Keratinocyte (primary cell): ENCODE measurements at regions not wholly inside any gene's neighbourhood (a gene's known extent, or its start where the extent isn't known, plus 50 kb on each side); places are given as distances from the start of the nearest gene placed in this dataset.

Experiments
- DNase-seq: peaks from one replicate; pipeline ENCODE4 v3.0.0-alpha.2; 2011; ENCODE audit warnings: low read depth, missing footprints, low spot score
- FAIRE-seq: peaks from 2 replicates; lab custom pipeline; 2011; peaks lifted over from hg19 to GRCh38; lab: Jason Lieb, UNC
- H2AFZ ChIP-seq: 2 replicates; pipeline ENCODE4 v1.6.0; 2012; ENCODE audit warnings: low read length, control low read depth, inconsistent platforms; ENCODE audit not compliant: control insufficient read depth
- H3K27ac ChIP-seq: 2 replicates; pipeline ENCODE4 v1.5.1; 2011; ENCODE audit warnings: low read length; ENCODE audit not compliant: control insufficient read depth, insufficient read depth
- H3K27me3 ChIP-seq: 3 replicates; pipeline ENCODE4 v1.6.0; 2011; ENCODE audit warnings: low read length; ENCODE audit not compliant: control insufficient read depth, insufficient read depth; ENCODE audit errors: extremely low read depth
- H3K36me3 ChIP-seq, 2 experiments: 2 replicates in 1 of 2; 3 replicates in 1 of 2; pipeline ENCODE4 v1.5.1; 2011; ENCODE audit warnings: low read length in 2 of 2, mild to moderate bottlenecking in 1 of 2; ENCODE audit not compliant: control insufficient read depth in 2 of 2, insufficient read depth in 2 of 2; ENCODE audit errors: extremely low read depth in 1 of 2
- H3K4me1 ChIP-seq: 3 replicates; pipeline ENCODE4 v1.5.1; 2011; ENCODE audit warnings: low read length; ENCODE audit not compliant: control insufficient read depth, insufficient read depth; ENCODE audit errors: extremely low read depth
- H3K4me2 ChIP-seq: 3 replicates; pipeline ENCODE4 v1.6.0; 2011; ENCODE audit warnings: low read depth, low read length; ENCODE audit not compliant: control insufficient read depth, insufficient read depth; ENCODE audit errors: extremely low read depth
- H3K4me3 ChIP-seq, 3 experiments: fragments of 200-600 bp in 1 of 3; sonication (generic) in 1 of 3; 2 replicates in 2 of 3; 3 replicates in 1 of 3; pipeline ENCODE4 v1.5.1; 2011 to 2016; ENCODE audit warnings: low read length in 3 of 3, mild to moderate bottlenecking in 3 of 3, control low read depth in 2 of 3, inconsistent platforms in 1 of 3, low read depth in 1 of 3, mixed read lengths in 1 of 3, mixed run types in 1 of 3, moderate library complexity in 1 of 3; ENCODE audit not compliant: control insufficient read depth in 2 of 3, insufficient read depth in 2 of 3; ENCODE audit errors: extremely low read depth in 1 of 3
- H3K79me2 ChIP-seq: 2 replicates; pipeline ENCODE4 v1.6.0; 2012; ENCODE audit warnings: low read length; ENCODE audit not compliant: control insufficient read depth, insufficient read depth
- H3K9ac ChIP-seq: 3 replicates; pipeline ENCODE4 v1.6.0; 2011; ENCODE audit warnings: low read length; ENCODE audit not compliant: control insufficient read depth, insufficient read depth; ENCODE audit errors: extremely low read depth
- H3K9me1 ChIP-seq: 3 replicates; pipeline ENCODE4 v1.6.0; 2011; ENCODE audit warnings: low read length; ENCODE audit not compliant: control insufficient read depth, insufficient read depth; ENCODE audit errors: extremely low read depth
- H3K9me3 ChIP-seq: 2 replicates; pipeline ENCODE4 v1.5.1; 2012; ENCODE audit warnings: low read depth, low read length; ENCODE audit not compliant: control insufficient read depth
- H4K20me1 ChIP-seq: 3 replicates; pipeline ENCODE4 v1.6.0; 2011; ENCODE audit warnings: low read length; ENCODE audit not compliant: control insufficient read depth, insufficient read depth; ENCODE audit errors: extremely low read depth
- EZH2 ChIP-seq: IDR thresholded peaks from one replicate; pipeline ENCODE4 v1.6.1; 2012; ENCODE audit warnings: inconsistent platforms, mild to moderate bottlenecking, low read length, moderate library complexity
- dilution Hi-C: fragments of 300-500 bp; cut with MboI; formaldehyde crosslinking; loops from one replicate; pipeline ENCODE4 v1.7.0; 2020; ENCODE audit warnings: low sequenced_read_pairs; ENCODE audit not compliant: extremely low pct_ligation_motif_present
- TF ChIP-seq, protein P1 (sequence below), 3 experiments: IDR thresholded peaks in 1 of 3; conservative IDR thresholded peaks in 1 of 3; optimal IDR thresholded peaks in 1 of 3; 2 replicates in 2 of 3; 3 replicates in 1 of 3; pipeline versions ENCODE3 to v1.5.1; 2011; ENCODE audit warnings: low read length in 3 of 3, mild to moderate bottlenecking in 3 of 3, moderate library complexity in 2 of 3, control low read depth in 1 of 3, inconsistent platforms in 1 of 3; ENCODE audit not compliant: insufficient read depth in 2 of 3; ENCODE audit errors: extremely low read depth in 1 of 3

DNA sequence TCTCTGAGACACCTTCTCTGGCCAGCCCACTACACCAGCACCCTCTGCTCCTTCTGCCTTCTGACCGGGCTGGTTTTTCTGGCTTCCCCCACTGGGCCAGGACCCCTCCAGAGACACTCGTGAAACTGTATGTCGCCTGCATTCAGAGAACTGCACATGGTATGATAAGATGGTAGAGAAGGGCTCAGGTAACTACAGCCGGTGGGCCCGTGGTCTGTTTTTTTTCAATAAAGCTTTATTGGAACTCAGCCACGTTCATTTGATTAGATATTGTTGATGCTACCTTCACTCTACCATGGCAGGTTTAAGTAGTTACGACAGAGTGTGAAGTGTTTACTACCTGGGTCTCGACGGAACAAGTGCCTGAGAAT lies 514.0 kb downstream of the TBC1D22A start:
- peaks cover 9% of the 10 kb centered on the region for H3K27me3 ChIP-seq
- DNase-seq (no peak), FAIRE-seq (no peak)

GRCh38 chr22:47275605-47276449 lies 513.4 kb downstream of the TBC1D22A start:
- dilution Hi-C loops = no loop called here
- Histone ChIP-seq H3K79me2 (no peaks in the 10 kb centered on the region), H3K4me3 (no peak overlapping the region), H2AFZ (no peak overlapping the region), H3K9ac (no peak overlapping the region), H3K27ac (no peak overlapping the region), H3K36me3 (no peaks in the 10 kb centered on the region), H4K20me1 (no peaks in the 10 kb centered on the region), H3K27me3 (peaks cover 9% of the 10 kb centered on the region), H3K4me2 (no peak overlapping the region), H3K9me3 (no peaks in the 10 kb centered on the region), H3K4me1 (no peaks in the 10 kb centered on the region), H3K9me1 (no peaks in the 10 kb centered on the region)
- TF ChIP-seq EZH2 = no peak
- TF ChIP-seq, protein P1, sequence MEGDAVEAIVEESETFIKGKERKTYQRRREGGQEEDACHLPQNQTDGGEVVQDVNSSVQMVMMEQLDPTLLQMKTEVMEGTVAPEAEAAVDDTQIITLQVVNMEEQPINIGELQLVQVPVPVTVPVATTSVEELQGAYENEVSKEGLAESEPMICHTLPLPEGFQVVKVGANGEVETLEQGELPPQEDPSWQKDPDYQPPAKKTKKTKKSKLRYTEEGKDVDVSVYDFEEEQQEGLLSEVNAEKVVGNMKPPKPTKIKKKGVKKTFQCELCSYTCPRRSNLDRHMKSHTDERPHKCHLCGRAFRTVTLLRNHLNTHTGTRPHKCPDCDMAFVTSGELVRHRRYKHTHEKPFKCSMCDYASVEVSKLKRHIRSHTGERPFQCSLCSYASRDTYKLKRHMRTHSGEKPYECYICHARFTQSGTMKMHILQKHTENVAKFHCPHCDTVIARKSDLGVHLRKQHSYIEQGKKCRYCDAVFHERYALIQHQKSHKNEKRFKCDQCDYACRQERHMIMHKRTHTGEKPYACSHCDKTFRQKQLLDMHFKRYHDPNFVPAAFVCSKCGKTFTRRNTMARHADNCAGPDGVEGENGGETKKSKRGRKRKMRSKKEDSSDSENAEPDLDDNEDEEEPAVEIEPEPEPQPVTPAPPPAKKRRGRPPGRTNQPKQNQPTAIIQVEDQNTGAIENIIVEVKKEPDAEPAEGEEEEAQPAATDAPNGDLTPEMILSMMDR (optimal IDR thresholded peaks at IDR 0.05 in 1 of 3, IDR thresholded peaks at IDR 0.05 in 1 of 3, conservative IDR thresholded peaks at IDR 0.05 in 1 of 3; ENCODE audit: extremely low read depth in 1 of 3, insufficient read depth in 2 of 3, low read length in 3 of 3) = no peak
- no peak for DNase-seq
- FAIRE-seq = no peak

More for the DNA sequence above, 514.0 kb downstream of the TBC1D22A start:
- Histone ChIP-seq H3K4me2 (no peak overlapping the region), H3K9ac (no peak overlapping the region), H3K27ac (no peak overlapping the region), H3K79me2 (no peaks in the 10 kb centered on the region), H3K9me1 (no peaks in the 10 kb centered on the region), H3K36me3 (no peaks in the 10 kb centered on the region), H3K4me1 (no peaks in the 10 kb centered on the region), H3K9me3 (no peaks in the 10 kb centered on the region), H4K20me1 (no peaks in the 10 kb centered on the region), H2AFZ (no peak overlapping the region), H3K4me3 (no peak overlapping the region)
- dilution Hi-C loops = no loop called here
- TF ChIP-seq EZH2 = no peak
- TF ChIP-seq, protein P1 (optimal IDR thresholded peaks at IDR 0.05 in 1 of 3, IDR thresholded peaks at IDR 0.05 in 1 of 3, conservative IDR thresholded peaks at IDR 0.05 in 1 of 3; ENCODE audit: extremely low read depth in 1 of 3, insufficient read depth in 2 of 3, low read length in 3 of 3) = no peak
